Stimulated activated CD8-positive, alpha-beta memory T cell treated with anti-CD3 and anti-CD28 coated beads, Interleukin-7, amount 100 ng/mL, for 48 hours (primary cell): ENCODE measurements at regions not wholly inside any gene's neighbourhood (a gene's known extent, or its start where the extent isn't known, plus 50 kb on each side); places are given as distances from the start of the nearest gene placed in this dataset.

Source experiments
- DNase-seq, 2 donors: peaks; one replicate each; pipeline ENCODE4 v3.0.0-alpha.2; 2020; ENCODE audit warnings: low read depth in 1 of 2; ENCODE audit errors: extremely low read depth in 1 of 2

- DNase-seq = no peak
These were observed 337.7 kb downstream of the SIPA1L2 start for GRCh38 chr1:232292239-232292638.

GRCh38 chr1:232291681-232292080, 338.3 kb downstream of the SIPA1L2 start:
- DNase-seq = no peak

- no peak for DNase-seq
These were observed 338.7 kb downstream of the SIPA1L2 start for GRCh38 chr1:232291261-232291660.

GRCh38 chr1:232290570-232290969, 339.4 kb downstream of the SIPA1L2 start:
- DNase-seq = no peak

GRCh38 chr1:232287676-232288569, 342.0 kb downstream of the SIPA1L2 start:
- DNase-seq = no peak

GRCh38 chr1:232285138-232285537, 344.8 kb downstream of the SIPA1L2 start:
- DNase-seq = no peak

GRCh38 chr1:232283864-232284263, 346.1 kb downstream of the SIPA1L2 start:
- no peak for DNase-seq

GRCh38 chr1:232282498-232282897, 347.4 kb downstream of the SIPA1L2 start:
- no peak for DNase-seq

GRCh38 chr1:232280910-232281309, 349.0 kb downstream of the SIPA1L2 start:
- DNase-seq = no peak

- no peak for DNase-seq
These were observed 350.0 kb downstream of the SIPA1L2 start for GRCh38 chr1:232279909-232280400.

- no peak for DNase-seq
These were observed 351.0 kb downstream of the SIPA1L2 start for GRCh38 chr1:232278925-232279324.

GRCh38 chr1:232276651-232277050, 353.3 kb downstream of the SIPA1L2 start:
- no peak for DNase-seq

GRCh38 chr1:232274999-232275710, 354.8 kb downstream of the SIPA1L2 start:
- DNase-seq = no peak

GRCh38 chr1:232274236-232274855, 355.6 kb downstream of the SIPA1L2 start:
- no peak for DNase-seq

GRCh38 chr1:232273011-232273410, 356.9 kb downstream of the SIPA1L2 start:
- no peak for DNase-seq

- DNase-seq = no peak
These were observed 357.8 kb downstream of the SIPA1L2 start for GRCh38 chr1:232271991-232272589.

- DNase-seq = no peak
These were observed 358.6 kb downstream of the SIPA1L2 start for GRCh38 chr1:232271299-232271698.

GRCh38 chr1:232269988-232270387, 359.9 kb downstream of the SIPA1L2 start:
- DNase-seq = no peak

GRCh38 chr1:232267837-232268598, 361.9 kb downstream of the SIPA1L2 start:
- no peak for DNase-seq

GRCh38 chr1:232267092-232267836, 362.7 kb downstream of the SIPA1L2 start:
- no peak for DNase-seq
